ENCODE measurements at regions not wholly inside any gene's neighbourhood (a gene's known extent, or its start where the extent isn't known, plus 50 kb on each side); places are given as distances from the start of the nearest gene placed in this dataset.

GRCh38 chr7:35991511-35992232 is 161.4 kb upstream of the EEPD1 start:
- TF ChIP-seq CBX2 (IDR thresholded peaks at IDR 0.05; ENCODE audit: borderline replicate concordance, low read depth) (no peak), CTCF (IDR thresholded peaks at IDR 0.05) (no peak), RAD21 (conservative IDR thresholded peaks at IDR 0.05 in 1 of 2, IDR thresholded peaks at IDR 0.05 in 1 of 2) (no peak), CHD2 (IDR thresholded peaks at IDR 0.05; ENCODE audit: low read length, partially characterized antibody) (no peak), RFX5 (IDR thresholded peaks at IDR 0.05) (no peak), TP53 (CRISPR knock-in tag; IDR thresholded peaks at IDR 0.05) (no peak), HDAC2 (IDR thresholded peaks at IDR 0.05) (no peak), JUN (IDR thresholded peaks at IDR 0.05) (no peak), SREBF2 (IDR thresholded peaks at IDR 0.05) (no peak), EP300 (IDR thresholded peaks at IDR 0.05) (no peak), ZNF302 (CRISPR knock-in tag; IDR thresholded peaks at IDR 0.05) (no peak), HOXA7 (CRISPR knock-in tag; IDR thresholded peaks at IDR 0.05) (no peak)
- TF ChIP-seq, protein P1, sequence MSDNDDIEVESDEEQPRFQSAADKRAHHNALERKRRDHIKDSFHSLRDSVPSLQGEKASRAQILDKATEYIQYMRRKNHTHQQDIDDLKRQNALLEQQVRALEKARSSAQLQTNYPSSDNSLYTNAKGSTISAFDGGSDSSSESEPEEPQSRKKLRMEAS (IDR thresholded peaks at IDR 0.05), result no peak
- TF ChIP-seq, protein P2, sequence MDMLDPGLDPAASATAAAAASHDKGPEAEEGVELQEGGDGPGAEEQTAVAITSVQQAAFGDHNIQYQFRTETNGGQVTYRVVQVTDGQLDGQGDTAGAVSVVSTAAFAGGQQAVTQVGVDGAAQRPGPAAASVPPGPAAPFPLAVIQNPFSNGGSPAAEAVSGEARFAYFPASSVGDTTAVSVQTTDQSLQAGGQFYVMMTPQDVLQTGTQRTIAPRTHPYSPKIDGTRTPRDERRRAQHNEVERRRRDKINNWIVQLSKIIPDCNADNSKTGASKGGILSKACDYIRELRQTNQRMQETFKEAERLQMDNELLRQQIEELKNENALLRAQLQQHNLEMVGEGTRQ (IDR thresholded peaks at IDR 0.05), result no peak
